Upper lobe of right lung (tissue), 1 donor: ENCODE measurements at regions not wholly inside any gene's neighbourhood (a gene's known extent, or its start where the extent isn't known, plus 50 kb on each side); places are given as distances from the start of the nearest gene placed in this dataset.
"Not testable (repeated sequence)": the region's sequence is repeated elsewhere in the genome, so short reads cannot be mapped to it uniquely, and the experiment has no call there.

Experiments
- ATAC-seq: fragments of 200-7000 bp; cut with Tn5 transposase; one replicate; pipeline ENCODE4 v1.9.1; 2020; ENCODE audit warnings: mild to moderate bottlenecking, moderate library complexity
- DNase-seq: peaks from one replicate; pipeline ENCODE4 v3.0.0-alpha.2; 2020
- H3K27ac ChIP-seq: fragments of 200-600 bp; one replicate; pipeline ENCODE4 v1.8.0; 2022
- H3K27me3 ChIP-seq: fragments of 200-600 bp; one replicate; pipeline ENCODE4 v1.8.0; 2022; ENCODE audit warnings: mild to moderate bottlenecking
- H3K36me3 ChIP-seq: fragments of 200-600 bp; one replicate; pipeline ENCODE4 v1.8.0; 2022
- H3K4me1 ChIP-seq: fragments of 200-600 bp; one replicate; pipeline ENCODE4 v1.8.0; 2022
- H3K4me3 ChIP-seq: fragments of 200-600 bp; one replicate; pipeline ENCODE4 v1.8.0; 2022; ENCODE audit warnings: mild to moderate bottlenecking
- H3K9me3 ChIP-seq: fragments of 200-600 bp; one replicate; pipeline ENCODE4 v1.8.0; 2022
- CTCF ChIP-seq: fragments of 200-600 bp; IDR thresholded peaks from one replicate; pipeline ENCODE4 v1.8.0; 2022; ENCODE audit warnings: antibody characterized with exemption
- intact Hi-C: fragments of 100-400 bp; cut with DNase I; formaldehyde crosslinking; loops from one replicate; pipeline ENCODE4 v1.11.0; 2022
- donor health status: DM: no; HTN: yes; CAD: no; lungs with severe emphysema.

GRCh38 chr20:48523191-48523995 is 304.4 kb downstream of the PREX1 start:
- Histone ChIP-seq H3K27ac (no peak overlapping the region), H3K27me3 (no peaks in the 10 kb centered on the region), H3K36me3 (no peaks in the 10 kb centered on the region), H3K4me3 (no peak overlapping the region), H3K4me1 (no peaks in the 10 kb centered on the region), H3K9me3 (no peaks in the 10 kb centered on the region)
- intact Hi-C loops: no loop called here
- TF ChIP-seq CTCF: no peak
- ATAC-seq (peak; percentile 55), DNase-seq (no peak)

DNA sequence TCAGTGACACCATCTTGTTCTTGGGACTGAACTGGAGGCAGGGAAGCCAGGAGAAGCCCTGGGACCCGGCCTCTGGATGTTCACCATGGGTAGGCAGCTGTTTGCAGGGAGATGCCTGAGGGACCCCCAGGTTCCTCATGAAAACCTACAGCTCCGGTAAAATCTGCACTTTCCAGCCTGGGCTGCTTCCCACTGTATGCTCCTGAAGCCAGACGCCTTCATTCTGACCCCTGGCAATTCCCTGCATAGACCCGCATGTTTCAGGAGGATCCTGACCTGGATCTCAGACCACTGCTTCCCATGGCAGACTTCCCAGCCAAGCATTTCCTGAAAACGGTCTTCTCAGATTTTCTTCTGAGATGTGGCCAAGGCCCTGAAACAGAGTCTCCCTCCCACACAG is 306.7 kb downstream of the PREX1 start:
- no peak for DNase-seq
- H3K4me1 ChIP-seq: no peaks in the 10 kb centered on the region
- no peak for TF ChIP-seq CTCF
- no peaks in the 10 kb centered on the region for H3K9me3 ChIP-seq
- H3K36me3 ChIP-seq: no peaks in the 10 kb centered on the region
- no peaks in the 10 kb centered on the region for H3K27me3 ChIP-seq
- H3K27ac ChIP-seq: no peak overlapping the region
- H3K4me3 ChIP-seq: no peak overlapping the region
- intact Hi-C loops: no loop called here
- no peak for ATAC-seq

GRCh38 chr20:48516196-48516595 is 311.6 kb downstream of the PREX1 start:
- H3K36me3 ChIP-seq, H3K27ac ChIP-seq, H3K4me3 ChIP-seq, H3K9me3 ChIP-seq, H3K4me1 ChIP-seq, DNase-seq, H3K27me3 ChIP-seq: not testable (repeated sequence)
- intact Hi-C loops: loop anchor here (2.0 kb wide), 1 partner anchor 621 kb away; no protein-coding TSS in a partner anchor
- peak; percentile 46 for ATAC-seq

- H3K27ac ChIP-seq, ATAC-seq, H3K36me3 ChIP-seq, H3K4me1 ChIP-seq, H3K9me3 ChIP-seq, intact Hi-C loops, H3K4me3 ChIP-seq, DNase-seq, H3K27me3 ChIP-seq: not testable (repeated sequence)
Observed at GRCh38 chr20:48514577-48514976, 313.2 kb downstream of the PREX1 start.

DNA sequence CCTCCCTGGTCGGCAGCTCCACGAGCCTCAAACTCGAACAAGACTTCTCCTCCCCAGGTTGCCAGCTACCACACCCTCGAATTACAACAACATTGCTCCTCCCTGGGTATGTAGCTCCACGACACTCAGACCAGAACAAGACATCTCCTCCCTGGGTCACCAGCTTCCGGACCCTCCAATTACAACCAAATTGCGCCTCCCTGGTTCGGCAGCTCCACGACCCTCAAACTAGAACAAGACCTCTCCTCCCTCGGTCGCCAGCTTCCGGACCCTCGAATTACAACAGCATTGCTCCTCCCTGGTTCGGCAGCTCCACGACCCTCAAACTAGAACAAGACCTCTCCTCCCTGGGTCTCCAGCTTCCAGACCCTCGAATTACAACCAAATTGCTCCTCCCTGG is 315.3 kb downstream of the PREX1 start:
- ATAC-seq, DNase-seq, H3K36me3 ChIP-seq, H3K4me1 ChIP-seq, H3K4me3 ChIP-seq, intact Hi-C loops, H3K27ac ChIP-seq, H3K9me3 ChIP-seq, H3K27me3 ChIP-seq: not testable (repeated sequence)

GRCh38 chr20:48505066-48505465 is 322.7 kb downstream of the PREX1 start:
- H3K27ac ChIP-seq, ATAC-seq: not testable (repeated sequence)

DNA sequence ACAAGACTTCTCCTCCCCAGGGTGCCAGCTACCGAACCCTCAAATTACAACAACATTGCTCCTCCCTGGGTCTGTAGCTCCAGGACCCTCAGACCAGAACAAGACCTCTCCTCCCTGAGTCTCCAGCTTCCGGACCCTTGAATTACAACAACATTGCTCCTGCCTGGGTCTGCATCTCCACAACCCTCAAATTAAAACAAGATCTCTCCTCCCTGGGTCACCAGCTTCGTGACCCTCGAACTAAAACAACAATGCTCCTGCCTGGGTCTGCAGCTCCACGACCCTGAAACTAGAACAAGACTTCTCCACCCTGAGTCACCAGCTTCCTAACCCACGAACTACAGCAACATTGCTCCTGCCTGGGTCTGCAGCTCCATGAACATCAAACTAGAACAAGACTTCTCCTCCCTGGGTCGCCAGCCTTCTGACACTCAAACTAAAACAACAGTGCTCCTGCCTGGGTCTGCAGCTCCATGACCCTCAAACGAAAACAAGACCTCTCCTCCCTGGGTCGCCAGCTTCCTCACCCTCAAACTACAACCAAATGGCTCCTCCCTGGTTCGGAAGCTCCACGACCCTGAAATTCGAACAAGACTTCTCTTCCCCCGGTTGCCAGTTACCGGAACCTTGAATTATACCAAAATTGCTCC is 324.5 kb downstream of the PREX1 start:
- H3K36me3 ChIP-seq: no peaks in the 10 kb centered on the region
- H3K27ac ChIP-seq: no peak overlapping the region
- H3K9me3 ChIP-seq: no peaks in the 10 kb centered on the region
- H3K4me1 ChIP-seq: no peaks in the 10 kb centered on the region
- ATAC-seq (no peak), DNase-seq (no peak)
- H3K4me3 ChIP-seq: no peak overlapping the region
- TF ChIP-seq CTCF: no peak
- intact Hi-C loops: no loop called here
- no peaks in the 10 kb centered on the region for H3K27me3 ChIP-seq

More at GRCh38 chr20:48505066-48505465, 322.7 kb downstream of the PREX1 start:
- intact Hi-C loops, H3K27me3 ChIP-seq, H3K4me1 ChIP-seq, DNase-seq, H3K4me3 ChIP-seq, H3K36me3 ChIP-seq, H3K9me3 ChIP-seq: not testable (repeated sequence)
